GM18519 (cell line): ENCODE measurements at regions not wholly inside any gene's neighbourhood (a gene's known extent, or its start where the extent isn't known, plus 50 kb on each side); places are given as distances from the start of the nearest gene placed in this dataset.
"Not testable (repeated sequence)": the region's sequence is repeated elsewhere in the genome, so short reads cannot be mapped to it uniquely, and the experiment has no call there.

ENCODE experiments used
- ATAC-seq: cut with Tn5 transposase; IDR thresholded peaks from one replicate; pipeline ENCODE4 v1.9.1; 2021; ENCODE audit warnings: mild to moderate bottlenecking, moderate library complexity; ENCODE audit not compliant: unreplicated experiment, low FRiP score

DNA sequence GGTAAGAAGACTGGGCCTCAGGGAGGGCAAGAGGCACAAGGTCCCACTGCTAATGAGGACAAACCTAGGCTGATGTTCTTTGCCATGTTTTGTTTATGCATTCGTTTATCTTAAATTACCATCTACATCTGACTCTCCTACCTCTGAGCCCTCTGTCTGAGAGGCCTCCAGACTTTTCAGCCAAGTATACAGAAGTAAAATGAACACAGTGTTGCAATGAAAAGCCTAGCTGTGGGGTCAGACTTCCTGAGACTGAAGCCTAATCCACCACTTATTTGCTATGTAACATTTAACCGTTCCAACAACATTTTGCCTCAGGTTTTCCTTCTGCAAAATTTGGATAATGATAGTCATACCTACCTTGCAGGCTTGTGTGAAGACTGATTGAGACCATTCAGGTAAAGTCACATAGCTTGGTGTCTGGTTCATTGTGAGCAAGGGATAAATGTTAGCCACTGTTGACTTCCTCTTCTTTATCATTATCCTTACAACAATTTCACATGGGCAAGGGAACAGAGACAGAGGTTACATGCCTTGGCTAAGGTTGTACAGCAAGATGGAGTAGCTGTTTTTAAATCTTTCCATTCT, 374.9 kb upstream of the CLINT1 start:
- no peak for ATAC-seq

DNA sequence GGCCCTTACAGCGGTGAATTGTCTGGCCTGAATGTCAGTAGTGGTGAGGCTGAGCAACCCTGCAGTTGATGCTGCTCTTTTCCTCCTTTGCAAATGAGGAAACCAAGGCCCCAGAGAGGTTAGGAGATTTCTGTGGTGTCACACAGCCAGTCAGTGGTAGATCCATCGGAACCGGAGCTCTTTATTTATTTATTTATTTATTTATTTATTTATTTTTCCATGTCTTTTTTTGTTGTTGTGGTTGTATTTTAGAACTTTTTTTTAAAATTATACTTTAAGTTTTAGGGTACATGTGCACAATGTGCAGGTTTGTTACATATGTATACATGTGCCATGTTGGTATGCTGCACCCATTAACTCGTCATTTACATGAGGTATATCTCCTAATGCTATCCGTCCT, 368.4 kb upstream of the CLINT1 start:
- ATAC-seq: not testable (repeated sequence)

GRCh38 chr5:158226496-158226895, 367.6 kb upstream of the CLINT1 start:
- no peak for ATAC-seq

DNA sequence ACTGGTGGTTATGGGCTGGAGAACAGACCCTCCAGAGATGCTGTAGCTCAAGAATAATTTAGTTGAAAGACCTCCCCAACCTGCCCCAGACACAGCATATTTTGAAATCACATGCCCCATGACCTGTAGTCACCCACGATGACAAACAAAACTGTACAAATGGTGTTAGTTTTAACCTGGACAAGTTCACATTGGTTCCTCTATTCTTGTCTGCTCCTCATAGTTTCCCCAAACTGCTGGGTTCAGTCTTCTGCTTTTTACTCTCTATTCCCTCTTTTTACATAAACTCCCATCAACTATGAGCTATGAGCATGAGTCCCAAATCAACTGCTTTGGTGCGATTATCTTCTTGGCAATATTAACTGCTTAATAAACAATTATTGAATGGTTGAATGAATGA, 365.3 kb upstream of the CLINT1 start:
- ATAC-seq: no peak

GRCh38 chr5:158223054-158223600, 364.2 kb upstream of the CLINT1 start:
- no peak for ATAC-seq

- ATAC-seq: no peak
Observed at GRCh38 chr5:158212917-158213316, 354.0 kb upstream of the CLINT1 start.

GRCh38 chr5:158212237-158212636, 353.3 kb upstream of the CLINT1 start:
- no peak for ATAC-seq

DNA sequence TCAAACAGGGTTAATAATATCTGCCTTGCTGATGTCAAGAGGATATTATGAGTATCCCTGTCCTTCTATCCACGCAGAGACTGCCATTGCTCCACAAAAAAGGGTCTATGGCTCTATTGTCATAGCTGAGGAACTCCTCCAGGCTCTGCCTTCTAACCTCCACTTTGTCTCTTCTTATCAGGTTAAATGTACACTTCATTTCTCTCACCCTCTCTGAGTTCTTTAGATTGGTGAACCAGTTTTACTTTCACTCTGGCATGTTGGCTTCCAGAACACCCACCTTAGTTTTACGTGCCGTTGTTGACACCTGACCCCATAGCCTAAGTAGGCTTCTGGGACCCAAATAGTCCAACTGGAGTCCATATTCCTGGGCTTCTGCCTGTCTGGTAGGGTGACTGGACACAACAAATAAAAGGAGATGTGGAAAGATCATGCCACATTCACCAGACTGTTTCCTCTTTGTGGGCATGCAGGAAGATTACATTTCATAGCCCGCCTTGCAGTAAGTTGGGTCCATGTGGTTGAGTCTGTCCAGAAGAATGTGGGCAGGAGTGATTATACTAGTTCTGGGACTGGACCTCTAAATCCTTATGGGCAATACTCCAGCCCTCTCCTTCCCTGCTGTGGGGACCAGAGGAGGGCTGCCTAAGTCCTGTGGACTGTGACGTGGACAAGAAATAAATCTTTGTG, 350.4 kb upstream of the CLINT1 start:
- no peak for ATAC-seq

GRCh38 chr5:158207733-158208132, 348.8 kb upstream of the CLINT1 start:
- no peak for ATAC-seq

DNA sequence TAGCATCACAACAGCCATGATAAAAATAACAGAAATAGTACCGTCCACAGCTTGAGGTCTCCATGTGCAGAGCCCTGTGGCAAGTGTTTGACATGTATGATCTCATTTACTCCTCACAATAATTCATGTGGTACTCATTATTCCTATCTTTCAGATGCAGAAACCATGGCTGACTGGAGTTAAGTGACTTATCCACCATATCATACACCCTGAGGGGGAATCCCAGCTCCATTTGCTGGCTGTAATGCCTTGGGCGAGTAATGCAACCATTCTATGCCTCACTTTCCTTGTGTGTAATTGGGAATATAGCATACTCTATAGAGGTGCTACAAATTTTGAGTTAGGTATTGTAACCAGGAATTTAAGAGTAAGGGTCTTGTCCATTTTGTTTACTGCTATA, 347.0 kb upstream of the CLINT1 start:
- ATAC-seq: no peak

DNA sequence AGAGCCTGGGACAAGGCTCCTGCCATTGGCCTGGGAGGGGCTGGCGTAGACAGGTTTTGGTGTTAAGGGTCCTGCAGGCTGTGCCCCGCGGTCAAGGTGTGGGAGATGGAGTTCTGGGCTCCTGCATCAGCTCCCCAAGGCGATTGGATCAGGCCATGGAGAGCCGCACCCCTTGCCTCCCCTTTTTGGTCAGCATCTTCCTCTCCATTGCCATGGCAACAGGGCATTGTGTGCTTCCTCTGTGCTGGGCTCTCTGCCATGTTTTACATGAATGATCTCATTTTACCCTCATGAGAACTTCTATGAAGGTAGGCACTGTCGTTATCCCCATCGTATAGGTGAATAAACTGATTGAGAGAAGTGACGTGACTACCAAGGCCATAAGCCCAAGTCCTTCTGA, 344.3 kb upstream of the CLINT1 start:
- no peak for ATAC-seq

- ATAC-seq: no peak
Observed at GRCh38 chr5:158202801-158203200, 343.9 kb upstream of the CLINT1 start.

DNA sequence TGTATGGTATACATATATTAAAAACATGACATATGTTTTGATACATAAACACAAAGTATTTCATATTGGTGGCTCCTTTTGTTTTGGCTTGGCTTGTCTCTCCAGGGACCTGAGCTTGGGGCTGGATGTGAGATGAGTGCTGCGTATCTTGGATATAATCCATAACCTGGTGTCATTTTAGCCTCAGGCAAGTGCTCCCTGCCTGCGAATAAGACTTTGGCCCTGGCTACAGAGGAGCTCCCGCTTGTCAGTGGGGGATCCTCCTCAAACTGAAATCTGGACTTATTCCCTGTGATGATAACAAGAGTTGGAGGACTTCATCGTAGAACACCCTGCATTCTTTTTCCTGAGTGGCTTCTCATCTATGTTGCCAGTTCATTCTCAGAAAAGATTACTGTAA, 341.7 kb upstream of the CLINT1 start:
- ATAC-seq: no peak

DNA sequence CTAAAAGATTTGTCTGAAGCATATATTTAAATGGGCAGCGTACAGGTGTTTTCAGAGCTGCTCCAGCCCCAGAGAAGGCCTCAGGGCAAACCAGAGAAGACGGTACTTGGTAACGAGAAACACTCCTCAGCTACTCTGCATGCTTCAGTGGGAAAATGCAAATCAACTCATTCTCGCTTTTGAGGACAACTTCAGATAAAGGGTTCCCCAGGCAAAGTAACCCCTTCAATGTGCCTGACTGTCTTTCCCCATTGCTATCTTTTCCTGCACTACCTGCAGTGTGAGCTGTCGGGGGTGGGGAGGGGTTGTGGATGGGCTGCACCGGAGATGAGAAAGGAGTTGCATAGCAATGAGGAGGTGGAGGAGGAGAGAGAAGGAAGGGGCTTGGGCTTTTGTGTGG, 339.7 kb upstream of the CLINT1 start:
- ATAC-seq: peak; percentile 93

DNA sequence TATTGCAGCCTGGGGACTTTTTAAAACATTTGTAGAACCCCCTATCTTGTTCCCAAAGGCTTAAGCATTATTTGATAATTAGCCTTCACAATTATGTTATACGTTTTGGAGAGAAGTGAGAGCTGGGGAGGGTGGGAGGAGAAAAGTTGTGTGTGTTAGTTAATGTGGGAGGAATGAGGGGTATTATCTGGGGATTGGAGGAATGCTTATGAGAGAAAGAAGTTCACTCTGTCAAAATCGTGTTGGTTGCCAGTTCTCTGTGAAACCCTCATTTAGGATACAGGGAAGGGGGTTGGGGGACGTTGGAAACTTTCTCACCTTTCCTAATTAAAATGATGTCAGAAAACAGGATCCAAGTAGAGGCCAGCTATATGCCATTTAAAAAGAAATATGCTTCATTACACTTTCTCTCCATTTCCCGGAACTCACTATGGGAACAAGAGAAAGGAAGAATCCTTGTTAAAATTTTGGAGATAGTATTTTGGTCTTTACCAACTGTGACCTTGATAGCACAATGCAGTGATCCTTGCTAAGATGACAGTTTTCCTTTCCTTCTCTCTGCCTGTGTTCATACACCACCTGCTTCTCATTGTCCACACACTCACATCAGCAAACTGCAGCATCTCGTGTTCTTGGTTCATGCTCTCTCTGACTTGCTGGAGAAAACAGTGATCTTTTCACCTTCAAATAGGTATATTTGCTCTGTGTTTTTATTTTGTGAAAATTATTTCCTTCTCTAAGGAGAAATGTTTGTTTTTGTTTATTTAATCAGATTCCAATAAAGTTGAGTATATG, 336.7 kb upstream of the CLINT1 start:
- ATAC-seq: no peak

DNA sequence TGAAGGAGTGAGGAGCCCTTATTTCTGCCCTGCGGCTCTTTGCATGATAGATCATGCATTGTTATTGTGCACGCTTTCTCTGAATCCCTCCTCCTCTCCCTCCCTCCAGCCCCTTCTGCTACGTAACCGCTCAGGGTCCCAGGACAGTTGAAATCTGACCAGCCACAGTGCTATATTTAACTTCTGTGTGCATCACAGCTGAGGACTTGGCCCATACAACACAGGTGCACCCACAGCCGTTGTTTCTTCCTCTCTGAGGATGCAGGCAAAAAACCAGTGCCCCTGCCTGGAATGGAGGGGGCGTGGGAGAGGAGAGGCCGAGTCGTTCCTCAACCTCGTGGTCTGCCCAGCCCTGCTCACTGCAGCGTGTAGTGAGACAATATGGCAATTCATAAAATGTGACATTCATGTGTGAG, 335.6 kb upstream of the CLINT1 start:
- ATAC-seq: no peak

- not testable (repeated sequence) for ATAC-seq
Observed at GRCh38 chr5:158193395-158193794, 334.4 kb upstream of the CLINT1 start.

DNA sequence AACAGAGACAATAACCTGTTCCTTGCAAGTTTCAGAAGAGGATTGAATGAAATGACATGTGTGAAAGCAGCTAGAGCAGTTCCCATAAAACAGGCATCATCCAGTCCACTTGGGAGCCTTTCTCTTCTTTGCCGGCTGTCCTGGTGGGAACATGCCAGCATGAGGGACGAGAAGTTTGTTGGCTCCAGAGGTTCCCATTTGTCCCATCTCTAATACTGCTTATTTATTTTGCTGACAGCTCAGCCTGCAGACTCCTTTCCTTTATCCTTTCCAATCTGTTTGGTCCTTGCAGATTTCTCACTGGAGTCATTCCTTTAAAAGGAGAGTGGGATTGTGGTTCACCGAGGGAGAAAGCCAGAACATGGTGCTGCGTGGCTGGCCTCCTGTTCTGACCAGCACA, 321.5 kb upstream of the CLINT1 start:
- ATAC-seq: no peak

GRCh38 chr5:158179271-158179670, 320.3 kb upstream of the CLINT1 start:
- ATAC-seq: no peak

GRCh38 chr5:158178535-158178934, 319.6 kb upstream of the CLINT1 start:
- ATAC-seq: no peak

DNA sequence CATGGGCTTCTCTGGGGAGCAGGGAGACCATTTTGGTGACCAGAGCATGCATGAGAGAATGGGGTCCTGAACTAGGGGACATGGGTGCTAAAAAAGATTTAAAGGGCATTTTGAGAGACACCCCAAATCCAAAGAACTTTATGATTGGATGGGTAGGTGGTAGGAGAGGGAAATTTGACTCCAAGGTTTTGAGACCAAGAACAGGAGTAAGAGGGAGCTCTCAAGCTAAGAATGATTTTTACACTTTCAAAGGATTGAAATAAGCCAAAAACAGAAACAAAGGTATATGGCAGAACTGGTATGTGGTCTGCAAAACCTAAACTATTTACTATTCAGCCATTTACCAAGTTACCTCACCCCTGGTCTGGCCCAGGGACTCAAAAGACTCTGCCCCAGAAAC, 318.2 kb upstream of the CLINT1 start:
- ATAC-seq: no peak
